Vagina (tissue), 2 donors: ENCODE measurements at regions not wholly inside any gene's neighbourhood (a gene's known extent, or its start where the extent isn't known, plus 50 kb on each side); places are given as distances from the start of the nearest gene placed in this dataset.

Experiments
- DNase-seq, 2 donors: peaks; one replicate each; pipeline ENCODE4 v3.0.0-alpha.2; 2017; ENCODE audit errors: extremely low spot score in 2 of 2
- H3K27ac ChIP-seq: fragments of 200-600 bp; sonication (generic); one replicate; pipeline ENCODE4 v1.5.1; 2019
- H3K27me3 ChIP-seq: fragments of 200-600 bp; sonication (generic); one replicate; pipeline ENCODE4 v1.5.1; 2019
- H3K36me3 ChIP-seq, 2 donors: fragments of 200-600 bp; sonication (generic); one replicate each; pipeline ENCODE4 v1.5.1; 2017 to 2019
- H3K4me1 ChIP-seq: fragments of 200-600 bp; sonication (generic); one replicate; pipeline ENCODE4 v1.5.1; 2019
- H3K4me3 ChIP-seq, 2 donors: fragments of 200-600 bp; sonication (generic); 1 replicate in 1 of 2; 2 replicates in 1 of 2; pipeline ENCODE4 v1.5.1; 2016 to 2019
- H3K9me3 ChIP-seq: fragments of 200-600 bp; sonication (generic); one replicate; pipeline ENCODE4 v1.5.1; 2019
- POLR2A ChIP-seq, 2 donors: fragments of 450-650 bp; IDR thresholded peaks; one replicate each; pipeline ENCODE4 v1.6.1; 2017; ENCODE audit warnings: antibody characterized with exemption in 2 of 2, mild to moderate bottlenecking in 2 of 2, moderate library complexity in 2 of 2
- POLR2AphosphoS5 ChIP-seq, 2 donors: sonication (generic); formaldehyde crosslinking; IDR thresholded peaks; one replicate each; pipeline ENCODE4 v1.9.0; 2017; ENCODE audit warnings: antibody characterized with exemption in 2 of 2, mild to moderate bottlenecking in 2 of 2, low read depth in 1 of 2; ENCODE audit not compliant: insufficient read depth in 1 of 2
- intact Hi-C: fragments of 100-400 bp; cut with DNase I; formaldehyde crosslinking; loops from one replicate; pipeline ENCODE4 v1.15.1; 2023
- TF ChIP-seq, protein P1 (sequence below), 3 experiments: fragments of 450-650 bp in 2 of 3; fragments of 200-600 bp in 1 of 3; sonication (generic) in 1 of 3; IDR thresholded peaks; one replicate each; pipeline ENCODE4 v1.5.1; 2017 to 2019; ENCODE audit warnings: antibody characterized with exemption in 3 of 3, mild to moderate bottlenecking in 2 of 3, moderate library complexity in 2 of 3

DNA sequence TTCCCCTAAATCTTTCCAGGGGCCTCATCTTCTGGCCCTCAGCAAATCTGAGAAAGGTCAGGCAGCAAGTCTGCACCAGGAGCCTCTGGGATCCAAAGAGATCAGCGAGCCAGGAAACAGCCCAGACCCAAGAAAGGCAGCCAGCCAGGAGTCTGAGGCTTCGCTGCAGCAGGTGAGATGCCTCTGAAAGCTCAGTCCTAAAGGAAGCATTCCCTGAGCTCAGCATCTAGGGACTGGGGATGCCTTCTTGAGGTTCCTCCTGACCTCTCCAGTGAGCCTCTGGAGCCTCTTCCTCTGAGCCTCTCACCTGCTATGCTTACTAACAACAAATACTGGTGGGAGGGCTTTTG, 118.8 kb upstream of the MAFB start:
- Histone ChIP-seq H3K27ac (no peak overlapping the region), H3K27me3 (no peaks in the 10 kb centered on the region)

DNA sequence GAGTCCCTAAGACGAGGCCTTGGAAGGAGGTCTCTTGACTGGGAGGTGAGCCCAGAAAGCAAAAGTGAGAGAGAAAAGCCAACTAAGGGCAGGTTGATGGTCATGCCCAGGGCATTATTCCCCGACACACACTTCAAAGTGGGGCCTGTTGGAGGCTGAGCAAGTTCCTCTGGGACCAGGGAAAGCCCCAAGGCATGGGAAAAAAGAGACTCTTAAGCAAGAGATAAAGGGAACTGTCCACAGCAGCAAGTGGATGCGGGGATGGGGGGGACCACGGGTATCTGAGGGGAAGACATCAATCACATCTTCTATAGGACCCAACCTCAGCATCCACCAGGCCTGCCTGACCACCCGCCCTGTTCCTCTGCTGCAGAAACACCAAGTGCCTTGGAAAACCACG, 119.9 kb upstream of the MAFB start:
- Histone ChIP-seq H3K27me3 (no peaks in the 10 kb centered on the region), H3K4me1 (no peaks in the 10 kb centered on the region), H3K27ac (no peak overlapping the region), H3K4me3 (no peak overlapping the region), H3K9me3 (no peaks in the 10 kb centered on the region), H3K36me3 (no peaks in the 10 kb centered on the region)
- TF ChIP-seq POLR2A (IDR thresholded peaks at IDR 0.05) (no peak), POLR2AphosphoS5 (IDR thresholded peaks at IDR 0.05; ENCODE audit: insufficient read depth in 1 of 2, low read depth in 1 of 2) (no peak)
- TF ChIP-seq, protein P1, sequence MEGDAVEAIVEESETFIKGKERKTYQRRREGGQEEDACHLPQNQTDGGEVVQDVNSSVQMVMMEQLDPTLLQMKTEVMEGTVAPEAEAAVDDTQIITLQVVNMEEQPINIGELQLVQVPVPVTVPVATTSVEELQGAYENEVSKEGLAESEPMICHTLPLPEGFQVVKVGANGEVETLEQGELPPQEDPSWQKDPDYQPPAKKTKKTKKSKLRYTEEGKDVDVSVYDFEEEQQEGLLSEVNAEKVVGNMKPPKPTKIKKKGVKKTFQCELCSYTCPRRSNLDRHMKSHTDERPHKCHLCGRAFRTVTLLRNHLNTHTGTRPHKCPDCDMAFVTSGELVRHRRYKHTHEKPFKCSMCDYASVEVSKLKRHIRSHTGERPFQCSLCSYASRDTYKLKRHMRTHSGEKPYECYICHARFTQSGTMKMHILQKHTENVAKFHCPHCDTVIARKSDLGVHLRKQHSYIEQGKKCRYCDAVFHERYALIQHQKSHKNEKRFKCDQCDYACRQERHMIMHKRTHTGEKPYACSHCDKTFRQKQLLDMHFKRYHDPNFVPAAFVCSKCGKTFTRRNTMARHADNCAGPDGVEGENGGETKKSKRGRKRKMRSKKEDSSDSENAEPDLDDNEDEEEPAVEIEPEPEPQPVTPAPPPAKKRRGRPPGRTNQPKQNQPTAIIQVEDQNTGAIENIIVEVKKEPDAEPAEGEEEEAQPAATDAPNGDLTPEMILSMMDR (IDR thresholded peaks at IDR 0.05), result no peak
- intact Hi-C loops, result no loop called here
- DNase-seq, result peak in 1 of 2 donors; percentile 34

More for the DNA sequence above, 118.8 kb upstream of the MAFB start:
- H3K9me3 ChIP-seq, result no peaks in the 10 kb centered on the region
- peak; percentile 44 to 58 for DNase-seq
- no peak for TF ChIP-seq POLR2A (IDR thresholded peaks at IDR 0.05)
- TF ChIP-seq, protein P1 (IDR thresholded peaks at IDR 0.05), result no peak
- no peak for TF ChIP-seq POLR2AphosphoS5 (IDR thresholded peaks at IDR 0.05; ENCODE audit: insufficient read depth in 1 of 2, low read depth in 1 of 2)
- intact Hi-C loops, result no loop called here
- H3K36me3 ChIP-seq, result no peaks in the 10 kb centered on the region
- no peaks in the 10 kb centered on the region for H3K4me1 ChIP-seq
- H3K4me3 ChIP-seq, result no peak overlapping the region

DNA sequence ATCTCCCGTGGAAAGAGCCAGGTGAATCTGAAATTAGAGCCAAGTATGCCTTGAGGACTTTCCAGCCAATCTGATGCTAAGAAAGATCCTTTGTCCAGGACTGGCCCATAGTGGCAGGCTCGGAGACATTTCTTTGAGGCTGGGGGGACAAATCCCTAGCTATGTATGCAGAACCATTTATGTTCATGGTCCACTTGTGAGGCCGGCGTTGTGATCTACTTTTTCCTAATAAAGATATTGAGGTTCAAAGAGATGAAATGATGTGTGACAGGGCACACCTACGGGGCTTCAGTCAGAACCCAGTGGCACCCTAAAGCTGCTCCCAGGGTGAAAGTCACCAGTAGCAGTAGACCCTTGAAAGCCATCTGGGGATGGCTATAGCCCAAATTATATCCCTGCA, 120.3 kb upstream of the MAFB start:
- Histone ChIP-seq H3K4me3 (no peak overlapping the region), H3K27ac (no peak overlapping the region), H3K9me3 (no peaks in the 10 kb centered on the region), H3K36me3 (no peaks in the 10 kb centered on the region), H3K27me3 (no peaks in the 10 kb centered on the region), H3K4me1 (no peaks in the 10 kb centered on the region)
- intact Hi-C loops, result no loop called here
- DNase-seq, result peak; percentile 67 to 74
- TF ChIP-seq POLR2AphosphoS5 (IDR thresholded peaks at IDR 0.05; ENCODE audit: insufficient read depth in 1 of 2, low read depth in 1 of 2), result no peak
- no peak for TF ChIP-seq POLR2A (IDR thresholded peaks at IDR 0.05)
- TF ChIP-seq, protein P1 (IDR thresholded peaks at IDR 0.05), result no peak

DNA sequence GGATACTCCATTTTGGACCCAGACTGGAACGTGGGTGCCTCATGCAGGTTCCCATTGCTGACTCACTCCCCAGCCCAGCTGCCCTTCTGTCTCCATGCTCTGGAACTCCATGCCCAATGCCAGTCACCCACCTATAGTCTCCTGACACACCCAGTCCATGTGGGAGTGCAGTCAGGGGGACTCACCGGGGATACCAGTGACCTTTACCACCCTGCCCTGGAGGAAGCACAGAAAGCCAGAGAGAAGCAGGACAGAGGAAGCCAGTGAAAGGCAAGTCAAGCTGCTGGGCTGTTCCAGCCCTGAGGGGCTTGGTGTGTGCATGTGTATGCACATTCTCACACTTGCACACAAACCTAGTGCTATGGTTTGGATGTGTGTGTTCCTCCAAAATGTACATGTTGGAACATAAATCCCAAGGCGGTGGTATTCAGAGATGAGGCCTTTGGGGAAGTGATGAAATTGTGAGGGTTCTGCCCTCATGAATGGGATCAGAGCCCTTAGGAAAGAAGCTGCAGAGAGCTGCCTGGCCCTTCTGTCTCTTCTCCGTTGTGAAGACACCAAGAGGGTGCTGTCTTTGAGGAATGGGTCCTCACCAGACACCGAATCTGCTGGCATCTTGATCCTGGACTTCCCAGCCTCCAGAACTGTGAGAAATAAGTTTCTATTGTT, 121.4 kb upstream of the MAFB start:
- Histone ChIP-seq H3K4me3 (no peak overlapping the region), H3K36me3 (no peaks in the 10 kb centered on the region), H3K27ac (no peak overlapping the region), H3K9me3 (no peaks in the 10 kb centered on the region), H3K27me3 (no peaks in the 10 kb centered on the region), H3K4me1 (no peaks in the 10 kb centered on the region)
- intact Hi-C loops, result no loop called here
- DNase-seq, result peak in 1 of 2 donors; percentile 87
- TF ChIP-seq, protein P1 (IDR thresholded peaks at IDR 0.05), result no peak
- no peak for TF ChIP-seq POLR2A (IDR thresholded peaks at IDR 0.05)
- no peak for TF ChIP-seq POLR2AphosphoS5 (IDR thresholded peaks at IDR 0.05; ENCODE audit: insufficient read depth in 1 of 2, low read depth in 1 of 2)

DNA sequence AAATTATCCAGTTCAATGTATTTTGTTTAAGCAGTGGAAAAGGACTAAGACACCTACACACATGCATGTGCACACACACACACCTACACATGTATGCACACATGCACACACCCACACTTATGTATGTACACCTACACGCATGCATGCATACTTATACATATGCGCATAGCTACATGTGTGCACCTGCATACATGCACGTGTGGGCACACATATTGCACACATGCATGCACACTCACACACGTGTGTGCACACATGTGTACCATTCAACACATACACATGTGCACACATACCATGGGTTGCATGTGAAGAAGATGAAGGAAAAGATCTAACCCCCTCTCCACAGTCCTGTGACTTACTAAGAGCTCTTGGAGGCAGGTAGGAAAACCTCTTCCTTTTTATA, 122.0 kb upstream of the MAFB start:
- Histone ChIP-seq H3K4me1 (no peaks in the 10 kb centered on the region), H3K36me3 (no peaks in the 10 kb centered on the region), H3K9me3 (no peaks in the 10 kb centered on the region), H3K4me3 (no peak overlapping the region), H3K27ac (no peak overlapping the region), H3K27me3 (no peaks in the 10 kb centered on the region)
- TF ChIP-seq, protein P1 (IDR thresholded peaks at IDR 0.05), result no peak
- no peak for TF ChIP-seq POLR2A (IDR thresholded peaks at IDR 0.05)
- no peak for TF ChIP-seq POLR2AphosphoS5 (IDR thresholded peaks at IDR 0.05; ENCODE audit: insufficient read depth in 1 of 2, low read depth in 1 of 2)
- peak in 1 of 2 donors; percentile 74 for DNase-seq
- intact Hi-C loops, result no loop called here
